Omental fat pad (tissue), 3 donors: ENCODE measurements at regions not wholly inside any gene's neighbourhood (a gene's known extent, or its start where the extent isn't known, plus 50 kb on each side); places are given as distances from the start of the nearest gene placed in this dataset.

Experiments
- ATAC-seq: fragments of 150-250 bp; one replicate; pipeline ENCODE4 v1.9.1; 2016; ENCODE audit warnings: mild to moderate bottlenecking, moderate library complexity; ENCODE audit not compliant: low FRiP score
- DNase-seq: peaks from one replicate; pipeline ENCODE4 v3.0.0-alpha.2; 2019; ENCODE audit warnings: low spot score
- CTCF ChIP-seq, 3 donors: fragments of 450-650 bp; IDR thresholded peaks; one replicate each; pipeline ENCODE4 v1.5.1; 2016 to 2017; ENCODE audit warnings: antibody characterized with exemption in 3 of 3, mild to moderate bottlenecking in 3 of 3, moderate library complexity in 2 of 3

DNA sequence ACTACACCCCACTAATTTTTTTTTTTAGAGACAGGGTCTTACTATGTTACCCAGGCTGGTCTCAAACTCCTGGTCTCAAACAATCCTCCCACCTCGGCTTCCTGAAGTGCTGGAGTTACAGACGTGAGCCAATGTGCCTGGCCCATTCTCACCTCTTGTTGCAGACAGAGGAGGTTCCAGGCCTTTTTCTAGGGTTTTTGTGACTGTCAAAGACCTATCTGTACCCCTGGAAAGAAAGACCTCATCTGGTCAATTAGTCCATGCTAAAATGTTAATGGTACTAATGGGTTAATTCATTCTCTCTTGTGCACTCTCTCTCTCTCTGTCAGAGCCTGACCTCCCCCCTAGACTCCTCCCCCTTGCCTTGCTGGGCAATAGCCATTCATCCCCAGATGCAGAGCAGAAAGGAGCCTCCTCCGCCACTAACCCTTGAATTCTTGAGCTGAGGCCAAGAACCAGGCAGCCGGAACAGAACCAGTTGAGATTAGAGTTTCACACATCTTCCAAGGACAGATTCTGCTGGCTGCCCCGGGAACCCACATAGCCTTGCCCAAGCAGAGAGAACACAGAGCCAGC, 209.7 kb downstream of the SKIDA1 start:
- no peak for TF ChIP-seq CTCF (IDR thresholded peaks at IDR 0.05)
- DNase-seq (no peak), ATAC-seq (peak; percentile 89)

DNA sequence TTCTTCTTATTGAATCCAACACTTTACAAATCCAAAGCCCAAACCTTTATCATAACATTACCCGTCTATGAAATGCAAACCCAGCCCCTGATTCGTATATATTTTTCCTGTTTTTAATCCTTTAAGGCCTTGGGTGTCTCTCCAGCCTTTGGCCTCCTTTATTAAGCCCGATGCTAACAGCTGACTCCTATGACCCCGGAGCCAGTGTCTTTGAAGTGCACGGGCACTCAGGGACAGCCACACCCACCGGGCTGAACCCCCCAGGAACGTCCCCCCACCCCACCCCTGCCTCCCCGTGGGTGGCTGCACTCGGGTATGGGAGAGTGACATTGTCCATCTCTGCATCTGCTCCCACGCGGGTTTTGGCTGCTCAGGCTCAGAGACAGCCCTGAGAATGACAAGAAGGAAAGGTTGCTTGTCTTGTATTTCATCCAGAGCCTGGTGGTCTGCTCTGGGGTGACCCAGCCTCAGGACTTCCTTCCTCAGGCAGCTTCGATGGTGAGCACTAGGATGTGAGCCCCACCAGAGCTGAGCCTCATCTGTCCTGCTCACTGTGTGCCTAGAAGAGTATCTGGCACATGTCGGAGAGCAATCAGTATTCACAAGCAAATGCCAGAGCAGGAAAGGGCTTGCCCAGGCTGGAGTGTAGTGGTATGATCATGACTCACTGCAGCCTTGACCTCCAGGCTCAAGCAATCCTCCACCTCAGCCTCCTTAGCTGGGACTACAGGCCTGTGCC, 210.4 kb downstream of the SKIDA1 start:
- peak; percentile 77 for ATAC-seq
- DNase-seq: no peak
- TF ChIP-seq CTCF (IDR thresholded peaks at IDR 0.05): no peak

DNA sequence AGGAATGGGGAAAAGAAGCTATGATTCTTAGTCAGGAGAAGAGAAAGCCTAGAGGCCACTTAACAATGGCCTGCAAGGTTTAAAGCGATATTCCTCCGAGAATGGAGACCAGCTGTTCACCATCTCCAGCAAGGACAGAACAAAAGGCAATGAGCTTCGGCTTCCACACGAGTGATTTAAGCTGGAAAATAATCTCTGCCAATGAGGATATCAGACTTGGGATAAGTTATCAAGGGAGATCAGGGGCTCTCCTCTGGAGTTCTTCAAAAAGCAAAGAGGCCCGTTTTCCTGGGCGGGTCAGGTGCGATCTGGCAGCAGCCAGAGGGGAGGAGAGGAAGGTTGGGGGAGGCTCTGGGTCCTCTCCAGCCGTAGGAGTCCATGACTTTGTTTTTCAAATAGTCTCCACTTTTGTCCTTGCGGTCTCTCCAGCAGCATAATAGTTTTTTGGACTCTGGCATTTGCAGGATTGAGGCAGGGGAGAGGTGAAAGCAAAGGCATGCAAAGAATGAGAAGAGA, 211.3 kb downstream of the SKIDA1 start:
- no peak for TF ChIP-seq CTCF (IDR thresholded peaks at IDR 0.05)
- DNase-seq (no peak), ATAC-seq (no peak)

- TF ChIP-seq CTCF (IDR thresholded peaks at IDR 0.05): no peak
- DNase-seq (no peak), ATAC-seq (no peak)
Measured at GRCh38 chr10:21313691-21314090, 211.8 kb downstream of the SKIDA1 start.

- DNase-seq (no peak), ATAC-seq (no peak)
- TF ChIP-seq CTCF (IDR thresholded peaks at IDR 0.05): no peak
Measured at GRCh38 chr10:21311426-21311825, 214.1 kb downstream of the SKIDA1 start.

GRCh38 chr10:21309427-21309826, 216.1 kb downstream of the SKIDA1 start:
- DNase-seq: no peak
- ATAC-seq: no peak
- TF ChIP-seq CTCF (IDR thresholded peaks at IDR 0.05): no peak

- ATAC-seq (no peak), DNase-seq (no peak)
Measured at GRCh38 chr10:21308946-21309345, 216.5 kb downstream of the SKIDA1 start.

More at GRCh38 chr10:21308946-21309345, 216.5 kb downstream of the SKIDA1 start:
- no peak for TF ChIP-seq CTCF (IDR thresholded peaks at IDR 0.05)
